Stomach (tissue), 4 donors: ENCODE measurements at regions not wholly inside any gene's neighbourhood (a gene's known extent, or its start where the extent isn't known, plus 50 kb on each side); places are given as distances from the start of the nearest gene placed in this dataset.

Experiments
- CTCF ChIP-seq, 7 experiments: fragments of 450-650 bp in 4 of 7; fragments of 200-600 bp in 3 of 7; sonication (generic) in 3 of 7; IDR thresholded peaks; one replicate each; pipeline ENCODE4 v1.5.1; 2016 to 2019; ENCODE audit warnings: antibody characterized with exemption in 7 of 7, control low read depth in 2 of 7, mild to moderate bottlenecking in 1 of 7
- EP300 ChIP-seq: sonication (generic); formaldehyde crosslinking; IDR thresholded peaks from one replicate; pipeline ENCODE4 v1.6.1; 2017; ENCODE audit warnings: antibody characterized with exemption
- POLR2A ChIP-seq, 4 donors: fragments of 450-650 bp; IDR thresholded peaks; one replicate each; pipeline ENCODE4 v1.6.1; 2016; ENCODE audit warnings: antibody characterized with exemption in 4 of 4, control low read depth in 2 of 4, mild to moderate bottlenecking in 1 of 4, moderate library complexity in 1 of 4
- POLR2AphosphoS5 ChIP-seq, 3 donors: sonication (generic); formaldehyde crosslinking; IDR thresholded peaks; one replicate each; pipeline ENCODE4 v1.6.1; 2016; ENCODE audit warnings: antibody characterized with exemption in 3 of 3

GRCh38 chr5:74079971-74080556 is 454.1 kb downstream of the ARHGEF28 start:
- no peak for TF ChIP-seq POLR2A (IDR thresholded peaks at IDR 0.05)
- TF ChIP-seq CTCF (IDR thresholded peaks at IDR 0.05): no peak
- no peak for TF ChIP-seq EP300
- TF ChIP-seq POLR2AphosphoS5 (IDR thresholded peaks at IDR 0.05): no peak
